SK-N-SH (cell line): ENCODE measurements at regions not wholly inside any gene's neighbourhood (a gene's known extent, or its start where the extent isn't known, plus 50 kb on each side); places are given as distances from the start of the nearest gene placed in this dataset.

Source experiments
- CTCF ChIP-seq: fragments of 200-600 bp; sonication (generic); IDR thresholded peaks from 2 replicates; pipeline ENCODE4 v1.6.1; 2017; ENCODE audit warnings: antibody characterized with exemption, mild to moderate bottlenecking, moderate library complexity
- ELF1 ChIP-seq: IDR thresholded peaks from 2 replicates; pipeline ENCODE4 v1.4.0; 2012
- EP300 ChIP-seq, 2 experiments: IDR thresholded peaks; 2 replicates each; pipeline versions ENCODE4 v1.4.0 to v1.6.1; 2012; ENCODE audit warnings: borderline replicate concordance in 1 of 2, low read depth in 1 of 2, low read length in 1 of 2
- FOSL2 ChIP-seq: IDR thresholded peaks from 2 replicates; pipeline ENCODE4 v1.4.0; 2012; ENCODE audit warnings: low read depth, mild to moderate bottlenecking, moderate library complexity, borderline replicate concordance
- GATA2 ChIP-seq: sonication (generic); formaldehyde crosslinking; IDR thresholded peaks from 2 replicates; pipeline ENCODE4 v1.5.0; 2020; ENCODE audit warnings: mild to moderate bottlenecking, missing genetic modification reagents
- MAX ChIP-seq: IDR thresholded peaks from 2 replicates; pipeline ENCODE4 v1.4.0; 2012; ENCODE audit warnings: low read depth
- MXI1 ChIP-seq: IDR thresholded peaks from 2 replicates; pipeline ENCODE4 v1.6.1; 2012; ENCODE audit warnings: mild to moderate bottlenecking, low read depth, low read length, improper control_type of control experiment
- POLR2AphosphoS5 ChIP-seq: IDR thresholded peaks from 2 replicates; pipeline ENCODE4 v1.6.1; 2012; ENCODE audit warnings: low read depth, low read length
- REST ChIP-seq: IDR thresholded peaks from 2 replicates; pipeline ENCODE4 v1.6.1; 2012; ENCODE audit warnings: mild to moderate bottlenecking, low read depth, low read length, moderate library complexity
- TCF12 ChIP-seq: IDR thresholded peaks from 2 replicates; pipeline ENCODE4 v1.4.0; 2012
- USF1 ChIP-seq: IDR thresholded peaks from 2 replicates; pipeline ENCODE4 v1.4.0; 2012; ENCODE audit warnings: low read depth, borderline replicate concordance

- TF ChIP-seq REST = no peak
- no peak for TF ChIP-seq TCF12
- TF ChIP-seq FOSL2 = no peak
- TF ChIP-seq CTCF = no peak
- no peak for TF ChIP-seq EP300 (IDR thresholded peaks at IDR 0.05; ENCODE audit: borderline replicate concordance in 1 of 2, low read depth in 1 of 2, low read length in 1 of 2)
- TF ChIP-seq POLR2AphosphoS5 = no peak
- no peak for TF ChIP-seq MAX
- no peak for TF ChIP-seq MXI1
- no peak for TF ChIP-seq ELF1
- no peak for TF ChIP-seq GATA2
- no peak for TF ChIP-seq USF1
Measured at GRCh38 chr2:147392180-147392579, 452.6 kb upstream of the ACVR2A start.
